ENCODE measurements at regions not wholly inside any gene's neighbourhood (a gene's known extent, or its start where the extent isn't known, plus 50 kb on each side); places are given as distances from the start of the nearest gene placed in this dataset.

DNA sequence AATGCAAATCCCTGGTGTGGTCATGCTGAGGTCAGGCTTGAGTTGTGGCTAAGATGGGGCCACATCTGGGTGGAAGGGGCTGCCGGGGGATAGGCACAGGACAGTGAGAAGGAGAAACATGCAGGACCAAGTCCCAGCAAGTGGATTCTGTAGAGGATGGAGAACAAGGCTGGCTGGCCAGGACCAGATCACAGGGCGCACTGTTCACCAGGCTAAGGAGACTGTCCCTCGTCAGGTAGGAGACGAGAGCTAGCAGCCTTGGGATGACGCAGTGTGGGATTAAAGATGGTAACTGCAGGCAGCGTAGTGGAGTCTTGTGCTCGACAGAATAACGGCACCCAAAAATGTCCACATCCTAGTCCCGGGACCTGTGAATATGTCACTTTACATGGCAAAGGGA, 336.1 kb downstream of the BCL11B start:
- no peaks in the 10 kb centered on the region for H3K4me1 Mint-ChIP-seq
- no peak overlapping the region for H3K4me3 Mint-ChIP-seq
- Histone ChIP-seq H3K4me1 (ENCODE audit: control insufficient read depth, insufficient read depth, low read length) (no peaks in the 10 kb centered on the region), H3K27me3 (ENCODE audit: control insufficient read depth, insufficient read depth, low read length, poor library complexity, severe bottlenecking) (peaks cover 4% of the 10 kb centered on the region), H3K9me3 (ENCODE audit: control insufficient read depth, low read length) (no peaks in the 10 kb centered on the region), H3K36me3 (ENCODE audit: control insufficient read depth, insufficient read depth, low read length) (no peaks in the 10 kb centered on the region), H3K4me3 (ENCODE audit: low read length) (no peak overlapping the region), H3K27ac (ENCODE audit: low read depth, low read length) (no peak overlapping the region), H3K9ac (ENCODE audit: extremely low read depth, low read length, poor library complexity, severe bottlenecking) (no peak overlapping the region)
- TF ChIP-seq, protein P1, sequence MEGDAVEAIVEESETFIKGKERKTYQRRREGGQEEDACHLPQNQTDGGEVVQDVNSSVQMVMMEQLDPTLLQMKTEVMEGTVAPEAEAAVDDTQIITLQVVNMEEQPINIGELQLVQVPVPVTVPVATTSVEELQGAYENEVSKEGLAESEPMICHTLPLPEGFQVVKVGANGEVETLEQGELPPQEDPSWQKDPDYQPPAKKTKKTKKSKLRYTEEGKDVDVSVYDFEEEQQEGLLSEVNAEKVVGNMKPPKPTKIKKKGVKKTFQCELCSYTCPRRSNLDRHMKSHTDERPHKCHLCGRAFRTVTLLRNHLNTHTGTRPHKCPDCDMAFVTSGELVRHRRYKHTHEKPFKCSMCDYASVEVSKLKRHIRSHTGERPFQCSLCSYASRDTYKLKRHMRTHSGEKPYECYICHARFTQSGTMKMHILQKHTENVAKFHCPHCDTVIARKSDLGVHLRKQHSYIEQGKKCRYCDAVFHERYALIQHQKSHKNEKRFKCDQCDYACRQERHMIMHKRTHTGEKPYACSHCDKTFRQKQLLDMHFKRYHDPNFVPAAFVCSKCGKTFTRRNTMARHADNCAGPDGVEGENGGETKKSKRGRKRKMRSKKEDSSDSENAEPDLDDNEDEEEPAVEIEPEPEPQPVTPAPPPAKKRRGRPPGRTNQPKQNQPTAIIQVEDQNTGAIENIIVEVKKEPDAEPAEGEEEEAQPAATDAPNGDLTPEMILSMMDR (conservative IDR thresholded peaks at IDR 0.05): no peak
- DNase-seq: peak; percentile 16
- peaks cover 12% of the 10 kb centered on the region for H3K27me3 Mint-ChIP-seq (ENCODE audit: insufficient read depth)
- no peaks in the 10 kb centered on the region for H3K36me3 Mint-ChIP-seq (ENCODE audit: low read depth)
- H3K27ac Mint-ChIP-seq: no peak overlapping the region
- no peaks in the 10 kb centered on the region for H3K9me3 Mint-ChIP-seq
- WGBS, 2 experiments (ENCODE audit: insufficient coverage in 1 of 2, insufficient read length in 1 of 2): 92 to 97% methylated on average over 8 to 9 of the region's 9 CpGs

DNA sequence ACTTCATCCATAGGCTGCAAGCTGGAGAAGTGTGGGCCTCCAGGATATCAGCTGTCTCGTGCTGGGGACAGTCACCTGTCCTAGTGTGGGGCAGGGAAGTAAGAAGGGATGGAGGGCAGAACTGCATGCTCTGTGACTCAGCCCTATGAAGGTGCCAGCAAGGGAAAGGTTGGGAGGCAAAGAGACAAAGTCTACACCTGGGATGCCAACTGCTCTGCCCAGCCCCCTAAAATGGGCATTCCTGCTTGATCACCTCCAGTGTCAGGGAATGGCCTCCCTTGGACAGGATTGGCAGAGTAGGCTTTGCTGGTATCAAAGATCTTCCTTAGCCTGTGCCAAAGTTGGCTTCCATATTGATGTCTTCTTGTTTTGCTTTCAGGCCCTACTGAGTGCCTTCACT, 335.0 kb downstream of the BCL11B start:
- no peak overlapping the region for H3K9ac ChIP-seq (ENCODE audit: extremely low read depth, low read length, poor library complexity, severe bottlenecking)
- 92% methylated on average over 1 of the region's 1 CpG; no CpG with 5 or more reads in 1 of the 2 experiments for WGBS, 2 experiments (ENCODE audit: insufficient coverage in 1 of 2, insufficient read length in 1 of 2)
- H3K27ac ChIP-seq (ENCODE audit: low read depth, low read length): no peak overlapping the region
- H3K36me3 Mint-ChIP-seq (ENCODE audit: low read depth): no peaks in the 10 kb centered on the region
- H3K4me3 ChIP-seq (ENCODE audit: low read length): no peak overlapping the region
- no peak overlapping the region for H3K27ac Mint-ChIP-seq
- no peaks in the 10 kb centered on the region for H3K9me3 Mint-ChIP-seq
- H3K36me3 ChIP-seq (ENCODE audit: control insufficient read depth, insufficient read depth, low read length): no peaks in the 10 kb centered on the region
- H3K4me1 ChIP-seq (ENCODE audit: control insufficient read depth, insufficient read depth, low read length): no peaks in the 10 kb centered on the region
- H3K27me3 ChIP-seq (ENCODE audit: control insufficient read depth, insufficient read depth, low read length, poor library complexity, severe bottlenecking): peaks cover 4% of the 10 kb centered on the region
- TF ChIP-seq, protein P1 (conservative IDR thresholded peaks at IDR 0.05): no peak
- no peaks in the 10 kb centered on the region for H3K9me3 ChIP-seq (ENCODE audit: control insufficient read depth, low read length)
- no peaks in the 10 kb centered on the region for H3K4me1 Mint-ChIP-seq
- no peak for DNase-seq
- H3K27me3 Mint-ChIP-seq (ENCODE audit: insufficient read depth): peaks cover 9% of the 10 kb centered on the region
- no peak overlapping the region for H3K4me3 Mint-ChIP-seq

DNA sequence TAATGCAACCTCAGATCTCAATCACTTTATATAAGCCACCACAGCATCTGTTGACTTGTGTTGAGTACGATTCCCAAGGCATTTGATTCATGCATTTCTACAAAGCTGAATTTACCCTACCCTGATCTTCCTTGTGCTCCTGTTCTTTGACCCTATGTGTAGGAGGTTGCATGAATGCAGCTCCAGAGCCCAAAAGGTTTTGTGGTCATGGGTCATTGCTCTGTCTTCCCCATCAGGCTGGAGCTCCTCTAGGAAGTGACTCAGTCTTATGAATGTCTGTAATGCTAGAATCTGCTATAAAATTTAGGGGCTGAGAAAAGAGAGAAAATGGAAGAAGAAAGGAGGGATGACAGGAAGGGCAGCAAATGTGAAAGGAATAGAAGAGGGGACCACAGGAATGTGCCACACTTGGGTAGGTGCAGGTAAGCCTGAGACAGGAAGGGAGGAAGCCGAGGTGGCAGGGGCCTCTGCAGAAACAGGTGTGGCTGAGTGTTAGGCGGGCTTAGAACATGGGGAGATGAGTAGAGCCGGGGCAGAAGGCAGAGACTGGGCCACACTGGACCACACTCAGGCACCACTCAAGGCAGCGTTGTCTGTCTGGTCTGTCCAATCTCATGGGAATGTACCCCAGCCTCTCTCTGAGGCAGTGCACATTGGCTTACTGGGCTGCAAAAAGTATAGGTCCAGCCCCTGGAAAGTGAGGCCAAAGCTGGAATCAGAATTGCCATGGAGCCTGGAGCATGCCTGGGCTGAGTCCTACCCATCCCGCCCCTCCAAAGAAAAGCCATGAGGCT, 334.1 kb downstream of the BCL11B start:
- H3K4me3 Mint-ChIP-seq: no peak overlapping the region
- no peaks in the 10 kb centered on the region for H3K4me1 ChIP-seq (ENCODE audit: control insufficient read depth, insufficient read depth, low read length)
- no peak overlapping the region for H3K27ac ChIP-seq (ENCODE audit: low read depth, low read length)
- H3K36me3 ChIP-seq (ENCODE audit: control insufficient read depth, insufficient read depth, low read length): no peaks in the 10 kb centered on the region
- H3K9me3 Mint-ChIP-seq: no peaks in the 10 kb centered on the region
- WGBS, 2 experiments (ENCODE audit: insufficient coverage in 1 of 2, insufficient read length in 1 of 2): 86 to 94% methylated on average over 5 to 6 of the region's 6 CpGs
- H3K4me1 Mint-ChIP-seq: no peaks in the 10 kb centered on the region
- peaks cover 2% of the 10 kb centered on the region for H3K27me3 ChIP-seq (ENCODE audit: control insufficient read depth, insufficient read depth, low read length, poor library complexity, severe bottlenecking)
- H3K4me3 ChIP-seq (ENCODE audit: low read length): no peak overlapping the region
- H3K9ac ChIP-seq (ENCODE audit: extremely low read depth, low read length, poor library complexity, severe bottlenecking): no peak overlapping the region
- no peaks in the 10 kb centered on the region for H3K36me3 Mint-ChIP-seq (ENCODE audit: low read depth)
- no peaks in the 10 kb centered on the region for H3K9me3 ChIP-seq (ENCODE audit: control insufficient read depth, low read length)
- no peak overlapping the region for H3K27ac Mint-ChIP-seq
- TF ChIP-seq, protein P1 (conservative IDR thresholded peaks at IDR 0.05): no peak
- H3K27me3 Mint-ChIP-seq (ENCODE audit: insufficient read depth): peaks cover 8% of the 10 kb centered on the region
- no peak for DNase-seq

All from endodermal cell (in vitro differentiated cells).